Heart left ventricle (tissue), 16 donors: ENCODE measurements at regions not wholly inside any gene's neighbourhood (a gene's known extent, or its start where the extent isn't known, plus 50 kb on each side); places are given as distances from the start of the nearest gene placed in this dataset.

ENCODE experiments used
- ATAC-seq, 4 donors: fragments of 200-7000 bp; cut with Tn5 transposase; one replicate each; pipeline ENCODE4 v1.9.1; 2020 to 2022; ENCODE audit warnings: moderate library complexity in 4 of 4, mild to moderate bottlenecking in 3 of 4, moderate number of reproducible peaks in 1 of 4
- DNase-seq, 5 donors: peaks; one replicate each; pipeline ENCODE4 v3.0.0-alpha.2; 2020
- H3K27ac ChIP-seq, 12 donors: fragments of 200-600 bp; sonication (generic) in 4 of 12; one replicate each; pipeline versions ENCODE4 v1.5.0 to v1.8.0; 2016 to 2022; ENCODE audit warnings: mild to moderate bottlenecking in 2 of 12
- H3K27me3 ChIP-seq, 9 donors: fragments of 200-600 bp; sonication (generic) in 2 of 9; one replicate each; pipeline versions ENCODE4 v1.5.1 to v1.8.0; 2016 to 2022; ENCODE audit warnings: mild to moderate bottlenecking in 3 of 9
- H3K36me3 ChIP-seq, 9 donors: fragments of 200-600 bp; sonication (generic) in 2 of 9; one replicate each; pipeline versions ENCODE4 v1.5.0 to v1.8.0; 2018 to 2022; ENCODE audit warnings: mild to moderate bottlenecking in 2 of 9
- H3K4me1 ChIP-seq, 12 donors: fragments of 200-600 bp; sonication (generic) in 4 of 12; one replicate each; pipeline versions ENCODE4 v1.5.0 to v1.8.0; 2016 to 2022; ENCODE audit warnings: mild to moderate bottlenecking in 3 of 12
- H3K4me3 ChIP-seq, 12 donors: fragments of 200-600 bp; sonication (generic) in 4 of 12; one replicate each; pipeline versions ENCODE4 v1.5.0 to v1.8.0; 2017 to 2022; ENCODE audit warnings: mild to moderate bottlenecking in 9 of 12, moderate library complexity in 4 of 12
- H3K9me3 ChIP-seq, 12 donors: fragments of 200-600 bp; sonication (generic) in 4 of 12; one replicate each; pipeline versions ENCODE4 v1.5.0 to v1.8.0; 2016 to 2022; ENCODE audit warnings: mild to moderate bottlenecking in 1 of 12
- CTCF ChIP-seq, 12 donors: fragments of 200-600 bp; sonication (generic) in 4 of 12; IDR thresholded peaks; one replicate each; pipeline versions ENCODE4 v1.5.0 to v1.8.0; 2018 to 2022; ENCODE audit warnings: antibody characterized with exemption in 12 of 12, mild to moderate bottlenecking in 5 of 12
- POLR2A ChIP-seq, 2 donors: fragments of 450-650 bp; IDR thresholded peaks; one replicate each; pipeline ENCODE4 v1.6.1; 2017; ENCODE audit warnings: antibody characterized with exemption in 2 of 2, mild to moderate bottlenecking in 2 of 2, moderate library complexity in 2 of 2
- WGBS, 4 donors: extraction: QIAGEN DNeasy Blood & Tissue Kit in 2 of 4; methylation state at CpG; one replicate each; pipeline versions ENCODE4 v1.1.5 to v1.1.7; 2013 to 2018; 5-methylcytosine and 5-hydroxymethylcytosine counted together
- intact Hi-C, 10 donors: fragments of 100-400 bp; cut with DNase I; formaldehyde crosslinking; loops; one replicate each; pipeline versions ENCODE4 v1.11.1 to v1.14.2; 2022
- donor health status: ischemic (EF 13 %, LVEDD 7.1; RV severe dilation, severe dysfunction).
- donor health status: healthy with polysubstance abuse.
- donor health status: DM: no; HTN: yes; CAD: no.
- donor health status: DM: no; HTN: no; CAD: no.
- donor health status: ischemic (EF 25% LVEDD 6.9; RV normal size, moderate dysfunction).
- donor health status: ischemic (EF 25% LVEDD 5.7; RV mildly dilated, moderate dysfunction).
- donor health status: healthy.
- donor health status: DM: yes; HTN: yes; CAD: no.
- donor health status: ischemic (EF 35%, LVEDD 5.7; RV mildly dilated, moderate dysfunction).
- donor health status: nonischemic (EF 11% LVEDD 7.7; RV severe dilation, severe dysfunction).
- donor health status: DM: yes; HTN: yes; CAD: no.
- donor health status: PGD.
- donor health status: ischemic (EF 29% LVEDD 5.4; RV normal size, mild dysfunction).
- donor health status: nonischemic (EF 23%, LVEDD 6.1; RV moderate dilation, normal function).

GRCh38 chr11:97419729-97420128, 1029.9 kb downstream of the JRKL start:
- no peak for TF ChIP-seq CTCF (IDR thresholded peaks at IDR 0.05)
- TF ChIP-seq POLR2A (IDR thresholded peaks at IDR 0.05): no peak
- Histone ChIP-seq H3K9me3 (peaks cover 0 to 9% (median 0%) of the 10 kb centered on the region in 12 donors), H3K27me3 (no peaks in the 10 kb centered on the region), H3K4me3 (no peak overlapping the region), H3K27ac (no peak overlapping the region), H3K4me1 (no peaks in the 10 kb centered on the region), H3K36me3 (no peaks in the 10 kb centered on the region)
- ATAC-seq (no peak), DNase-seq (no peak)
- intact Hi-C loops: no loop called here

- no peak overlapping the region for H3K27ac ChIP-seq
- no peak for DNase-seq
- H3K4me3 ChIP-seq: no peak overlapping the region
- H3K4me1 ChIP-seq: no peaks in the 10 kb centered on the region
- no peak for TF ChIP-seq CTCF (IDR thresholded peaks at IDR 0.05)
- no peak for TF ChIP-seq POLR2A (IDR thresholded peaks at IDR 0.05)
- ATAC-seq: peak in 1 of 4 donors; percentile 48
- peaks cover 0 to 4% (median 0%) of the 10 kb centered on the region in 12 donors for H3K9me3 ChIP-seq
- no peaks in the 10 kb centered on the region for H3K27me3 ChIP-seq
- intact Hi-C loops: no loop called here
- H3K36me3 ChIP-seq: no peaks in the 10 kb centered on the region
- 68 to 86% (median 80%) methylated on average over 2 of the region's 2 CpGs for WGBS, 4 donors
These were observed 1038.5 kb downstream of the JRKL start for GRCh38 chr11:97428247-97428790.

- H3K27me3 ChIP-seq: no peaks in the 10 kb centered on the region
- ATAC-seq (peak in 1 of 4 donors; percentile 26), DNase-seq (no peak)
- no peak overlapping the region for H3K27ac ChIP-seq
- no peaks in the 10 kb centered on the region for H3K36me3 ChIP-seq
- TF ChIP-seq CTCF (IDR thresholded peaks at IDR 0.05): no peak
- TF ChIP-seq POLR2A (IDR thresholded peaks at IDR 0.05): no peak
- H3K4me1 ChIP-seq: no peaks in the 10 kb centered on the region
- H3K9me3 ChIP-seq: no peaks in the 10 kb centered on the region
- intact Hi-C loops: no loop called here
- no peak overlapping the region for H3K4me3 ChIP-seq
- 38 to 51% (median 48%) methylated on average over 3 of the region's 3 CpGs for WGBS, 4 donors
These were observed 1041.1 kb downstream of the JRKL start for GRCh38 chr11:97430877-97431276.

- H3K27ac ChIP-seq: no peak overlapping the region
- no peak for DNase-seq
- no peaks in the 10 kb centered on the region for H3K27me3 ChIP-seq
- no peak for ATAC-seq
- WGBS, 4 donors: 61 to 70% (median 65%) methylated on average over 1 of the region's 1 CpG
- no peaks in the 10 kb centered on the region for H3K9me3 ChIP-seq
- H3K36me3 ChIP-seq: no peaks in the 10 kb centered on the region
- H3K4me3 ChIP-seq: no peak overlapping the region
- intact Hi-C loops: no loop called here
- no peak for TF ChIP-seq CTCF (IDR thresholded peaks at IDR 0.05)
- H3K4me1 ChIP-seq: no peaks in the 10 kb centered on the region
These were observed 1043.1 kb downstream of the JRKL start for GRCh38 chr11:97432926-97433325.
